Adrenal gland (tissue), 5 donors: ENCODE measurements at regions not wholly inside any gene's neighbourhood (a gene's known extent, or its start where the extent isn't known, plus 50 kb on each side); places are given as distances from the start of the nearest gene placed in this dataset.

Experiments
- CTCF ChIP-seq, 6 experiments: fragments of 450-650 bp in 4 of 6; fragments of 200-600 bp in 2 of 6; sonication (generic) in 1 of 6; IDR thresholded peaks; 1 replicate in 5 of 6; 2 replicates in 1 of 6; pipeline versions ENCODE4 v1.5.1 to v1.8.0; 2016 to 2021; ENCODE audit warnings: antibody characterized with exemption in 6 of 6, mild to moderate bottlenecking in 2 of 6, moderate library complexity in 1 of 6
- POLR2A ChIP-seq, 2 donors: fragments of 450-650 bp; IDR thresholded peaks; one replicate each; pipeline ENCODE4 v1.6.1; 2017; ENCODE audit warnings: antibody characterized with exemption in 2 of 2, mild to moderate bottlenecking in 2 of 2, moderate library complexity in 1 of 2
- donor health status: DM: no; HTN: no; CAD: no.

- TF ChIP-seq CTCF (IDR thresholded peaks at IDR 0.05) (no peak), POLR2A (IDR thresholded peaks at IDR 0.05) (no peak)
These were observed 385.9 kb upstream of the BCHE start for GRCh38 chr3:166223120-166223519.
